A673 (cell line): ENCODE measurements at regions not wholly inside any gene's neighbourhood (a gene's known extent, or its start where the extent isn't known, plus 50 kb on each side); places are given as distances from the start of the nearest gene placed in this dataset.

Experiments
- BruUV-seq: library from RNA; stranded (reverse); fragments of 400-500 nt; replicated peaks from 2 replicates; lab custom pipeline; 2021; lab: Mats Ljungman, UMichigan
- CTCF ChIA-PET: fragments of 300-600 bp; sonication (Branson Sonifier 250); formaldehyde crosslinking; loops from one replicate; lab custom pipeline; 2022; ENCODE audit warnings: antibody characterized with exemption; lab: Charles Lee
- POLR2A ChIA-PET: fragments of 300-600 bp; sonication (Branson Sonifier 250); formaldehyde crosslinking; loops from one replicate; lab custom pipeline; 2022; ENCODE audit warnings: antibody characterized with exemption; ENCODE audit not compliant: low non-redundant PET; lab: Charles Lee
- DNase-seq: peaks from one replicate; pipeline ENCODE4 v3.0.0-alpha.2; 2015; ENCODE audit warnings: low spot score
- H3K27ac ChIP-seq: fragments of 200-600 bp; sonication (generic); 2 replicates; pipeline ENCODE4 v1.5.1; 2016; ENCODE audit warnings: mixed run types, low read depth, mild to moderate bottlenecking, mixed read lengths, antibody characterized with exemption, low read length; ENCODE audit not compliant: poor library complexity, severe bottlenecking
- H3K27me3 ChIP-seq: fragments of 200-600 bp; sonication (generic); replicated peaks from 2 replicates; pipeline ENCODE4 v1.6.1; 2017; ENCODE audit warnings: mixed run types, low read depth, mild to moderate bottlenecking, mixed read lengths, antibody characterized with exemption, low read length; ENCODE audit not compliant: insufficient read depth, poor library complexity
- H3K36me3 ChIP-seq: fragments of 200-600 bp; sonication (generic); 2 replicates; pipeline ENCODE4 v1.6.1; 2016; ENCODE audit warnings: mixed run types, mild to moderate bottlenecking, mixed read lengths, antibody characterized with exemption, low read length; ENCODE audit not compliant: insufficient read depth, poor library complexity, severe bottlenecking
- H3K4me1 ChIP-seq: fragments of 200-600 bp; sonication (generic); 2 replicates; pipeline ENCODE4 v1.6.1; 2017; ENCODE audit warnings: mixed run types, mild to moderate bottlenecking, mixed read lengths, antibody characterized with exemption, low read length; ENCODE audit not compliant: insufficient read depth, poor library complexity, severe bottlenecking
- H3K4me3 ChIP-seq: fragments of 200-600 bp; sonication (generic); 2 replicates; pipeline ENCODE4 v1.5.1; 2016; ENCODE audit warnings: low read depth, mixed run types, mild to moderate bottlenecking, mixed read lengths, low read length; ENCODE audit not compliant: poor library complexity, severe bottlenecking
- H3K9me3 ChIP-seq: fragments of 200-600 bp; sonication (generic); 2 replicates; pipeline ENCODE4 v1.6.1; 2016; ENCODE audit warnings: mixed run types, low read depth, mild to moderate bottlenecking, mixed read lengths, antibody characterized with exemption, low read length; ENCODE audit not compliant: poor library complexity, severe bottlenecking
- EZH2 ChIP-seq: fragments of 200-600 bp; sonication (generic); IDR thresholded peaks from 2 replicates; pipeline ENCODE4 v1.6.1; 2017; ENCODE audit warnings: borderline replicate concordance, low read depth, mild to moderate bottlenecking, mixed read lengths, antibody characterized with exemption, low read length; ENCODE audit not compliant: poor library complexity, severe bottlenecking
- intact Hi-C: fragments of 100-400 bp; cut with micrococcal nuclease; formaldehyde crosslinking; loops from one replicate; pipeline ENCODE4 v1.10.0; 2022; ENCODE audit not compliant: unreplicated experiment
- TF ChIP-seq, protein P1 (sequence below): fragments of 300-800, 200-600 bp; sonication (generic); conservative IDR thresholded peaks from 2 replicates; pipeline ENCODE4 v1.5.1; 2017; ENCODE audit warnings: low read depth, mild to moderate bottlenecking, antibody characterized with exemption, low read length, moderate library complexity, mixed read lengths

- Histone ChIP-seq H3K27ac (no peak overlapping the region), H3K9me3 (no peaks in the 10 kb centered on the region), H3K36me3 (no peaks in the 10 kb centered on the region), H3K4me1 (no peaks in the 10 kb centered on the region), H3K27me3 (no peaks in the 10 kb centered on the region), H3K4me3 (no peak overlapping the region)
- ChIA-PET POLR2A (no interaction called here), CTCF (no interaction called here)
- no peak for DNase-seq
- no TSS peak for BruUV-seq
- intact Hi-C loops, result no loop called here
- TF ChIP-seq, protein P1, sequence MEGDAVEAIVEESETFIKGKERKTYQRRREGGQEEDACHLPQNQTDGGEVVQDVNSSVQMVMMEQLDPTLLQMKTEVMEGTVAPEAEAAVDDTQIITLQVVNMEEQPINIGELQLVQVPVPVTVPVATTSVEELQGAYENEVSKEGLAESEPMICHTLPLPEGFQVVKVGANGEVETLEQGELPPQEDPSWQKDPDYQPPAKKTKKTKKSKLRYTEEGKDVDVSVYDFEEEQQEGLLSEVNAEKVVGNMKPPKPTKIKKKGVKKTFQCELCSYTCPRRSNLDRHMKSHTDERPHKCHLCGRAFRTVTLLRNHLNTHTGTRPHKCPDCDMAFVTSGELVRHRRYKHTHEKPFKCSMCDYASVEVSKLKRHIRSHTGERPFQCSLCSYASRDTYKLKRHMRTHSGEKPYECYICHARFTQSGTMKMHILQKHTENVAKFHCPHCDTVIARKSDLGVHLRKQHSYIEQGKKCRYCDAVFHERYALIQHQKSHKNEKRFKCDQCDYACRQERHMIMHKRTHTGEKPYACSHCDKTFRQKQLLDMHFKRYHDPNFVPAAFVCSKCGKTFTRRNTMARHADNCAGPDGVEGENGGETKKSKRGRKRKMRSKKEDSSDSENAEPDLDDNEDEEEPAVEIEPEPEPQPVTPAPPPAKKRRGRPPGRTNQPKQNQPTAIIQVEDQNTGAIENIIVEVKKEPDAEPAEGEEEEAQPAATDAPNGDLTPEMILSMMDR, result no peak
- TF ChIP-seq EZH2, result no peak
These were observed 162.0 kb upstream of the DTNBP1 start for GRCh38 chr6:15824811-15825210.

DNA sequence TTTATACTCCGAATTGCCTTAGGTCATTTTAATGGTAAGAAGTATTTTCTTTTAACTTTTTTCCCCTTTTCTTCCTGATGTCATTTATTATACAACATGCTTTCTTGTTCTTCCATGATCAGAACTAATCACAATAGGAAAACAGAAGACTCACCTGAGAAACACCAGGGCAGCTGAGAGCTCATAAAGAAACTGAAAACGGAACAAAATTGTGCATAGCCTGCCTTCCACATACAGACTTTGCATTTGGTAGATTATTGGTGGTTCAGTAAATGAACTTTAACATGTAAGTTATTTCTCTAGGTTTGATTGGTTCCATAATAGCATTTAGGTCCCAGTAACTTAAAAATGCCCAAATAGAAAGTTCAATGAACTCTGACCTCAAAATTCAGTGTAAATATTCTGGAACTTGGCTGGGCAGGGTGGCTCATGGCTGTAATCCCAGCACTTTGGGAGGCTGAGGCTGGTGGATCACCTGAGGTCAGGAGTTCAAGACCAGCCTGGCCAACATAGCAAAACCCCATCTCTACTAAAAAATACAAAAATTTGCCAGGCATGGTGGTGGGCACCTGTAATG is 161.1 kb upstream of the DTNBP1 start:
- Histone ChIP-seq H3K4me1 (no peaks in the 10 kb centered on the region), H3K9me3 (no peaks in the 10 kb centered on the region), H3K27ac (no peak overlapping the region), H3K4me3 (no peak overlapping the region), H3K27me3 (no peaks in the 10 kb centered on the region), H3K36me3 (no peaks in the 10 kb centered on the region)
- no TSS peak for BruUV-seq
- no peak for TF ChIP-seq EZH2
- TF ChIP-seq, protein P1, result no peak
- no peak for DNase-seq
- ChIA-PET POLR2A (no interaction called here), CTCF (no interaction called here)
- intact Hi-C loops, result no loop called here

GRCh38 chr6:15822835-15823234 is 160.0 kb upstream of the DTNBP1 start:
- H3K27ac ChIP-seq, result no peak overlapping the region
- ChIA-PET CTCF (no interaction called here), POLR2A (no interaction called here)
- no peaks in the 10 kb centered on the region for H3K27me3 ChIP-seq
- no peak overlapping the region for H3K4me3 ChIP-seq
- no TSS peak for BruUV-seq
- no peaks in the 10 kb centered on the region for H3K36me3 ChIP-seq
- H3K9me3 ChIP-seq, result no peaks in the 10 kb centered on the region
- H3K4me1 ChIP-seq, result no peaks in the 10 kb centered on the region
- DNase-seq, result no peak
- TF ChIP-seq, protein P1, result no peak
- no peak for TF ChIP-seq EZH2
- intact Hi-C loops, result no loop called here
